Spleen (tissue), 7 donors: ENCODE measurements at regions not wholly inside any gene's neighbourhood (a gene's known extent, or its start where the extent isn't known, plus 50 kb on each side); places are given as distances from the start of the nearest gene placed in this dataset.

ENCODE experiments used
- CTCF ChIP-seq, 11 experiments: fragments of 200-600 bp in 7 of 11; fragments of 450-650 bp in 4 of 11; sonication (generic) in 4 of 11; IDR thresholded peaks in 8 of 11; conservative IDR thresholded peaks in 3 of 11; 1 replicate in 7 of 11; 2 replicates in 4 of 11; pipeline versions ENCODE4 v1.4.0 to v1.8.0; 2016 to 2021; ENCODE audit warnings: antibody characterized with exemption in 11 of 11, inconsistent platforms in 4 of 11, mild to moderate bottlenecking in 1 of 11
- POLR2A ChIP-seq, 3 donors: fragments of 450-650 bp; IDR thresholded peaks; one replicate each; pipeline ENCODE4 v1.5.1; 2017; ENCODE audit warnings: antibody characterized with exemption in 3 of 3, mild to moderate bottlenecking in 1 of 3
- donor health status: DM: no; HTN: no; CAD: no; lungs with moderate emphysema.
- donor health status: DM: no; HTN: no; CAD: no.
- donor health status: DM: no; HTN: no; CAD: no.

- TF ChIP-seq CTCF (IDR thresholded peaks at IDR 0.05 in 8 of 11, conservative IDR thresholded peaks at IDR 0.05 in 3 of 11) = no peak
- TF ChIP-seq POLR2A (IDR thresholded peaks at IDR 0.05) = no peak
These were observed 183.1 kb upstream of the TLE3 start for GRCh38 chr15:70280781-70281180.
